Caco-2 (cell line): ENCODE measurements at regions not wholly inside any gene's neighbourhood (a gene's known extent, or its start where the extent isn't known, plus 50 kb on each side); places are given as distances from the start of the nearest gene placed in this dataset.
"Not testable (repeated sequence)": the region's sequence is repeated elsewhere in the genome, so short reads cannot be mapped to it uniquely, and the experiment has no call there.

ENCODE experiments used
- BruUV-seq: library from RNA; stranded (reverse); fragments of 400-500 nt; replicated peaks from 2 replicates; lab custom pipeline; 2021; lab: Mats Ljungman, UMichigan
- CTCF ChIA-PET: fragments of 300-600 bp; sonication (Branson Sonifier 250); formaldehyde crosslinking; loops from one replicate; lab custom pipeline; 2022; ENCODE audit warnings: antibody characterized with exemption; lab: Charles Lee
- POLR2A ChIA-PET: fragments of 300-600 bp; sonication (Branson Sonifier 250); formaldehyde crosslinking; loops from one replicate; lab custom pipeline; 2022; ENCODE audit warnings: antibody characterized with exemption; lab: Charles Lee
- DNase-seq, 2 experiments: peaks; one replicate each; pipeline versions ENCODE4 v3.0.0 to v3.0.0-alpha.2; 2020 to 2022
- H3K27me3 ChIP-seq: replicated peaks from 2 replicates; pipeline ENCODE4 v1.6.0; 2011; ENCODE audit warnings: low read length; ENCODE audit not compliant: control insufficient read depth, insufficient read depth
- H3K36me3 ChIP-seq: 2 replicates; pipeline ENCODE4 v1.5.1; 2011; ENCODE audit warnings: low read length; ENCODE audit not compliant: control insufficient read depth, insufficient read depth
- H3K4me1 ChIP-seq: fragments of 250-450 bp; sonication (Bioruptor Pico); 2 replicates; pipeline ENCODE4 v1.5.1; 2020; ENCODE audit warnings: mild to moderate bottlenecking
- H3K4me3 ChIP-seq: 2 replicates; pipeline ENCODE4 v1.5.1; 2011; ENCODE audit warnings: low read depth, mild to moderate bottlenecking, control low read depth, low read length
- H3K9me3 ChIP-seq: fragments of 250-450 bp; sonication (Bioruptor Pico); 2 replicates; pipeline ENCODE4 v1.5.1; 2020; ENCODE audit warnings: mild to moderate bottlenecking, moderate library complexity
- H3K27ac Mint-ChIP-seq: one replicate; pipeline ENCODE4 v1.8.0; 2022; ENCODE audit warnings: mixed read lengths; ENCODE audit not compliant: unreplicated experiment
- H3K27me3 Mint-ChIP-seq: one replicate; pipeline ENCODE4 v1.8.0; 2022; ENCODE audit warnings: mixed read lengths; ENCODE audit not compliant: insufficient read depth, unreplicated experiment
- H3K36me3 Mint-ChIP-seq: one replicate; pipeline ENCODE4 v1.8.0; 2022; ENCODE audit warnings: mild to moderate bottlenecking, mixed read lengths; ENCODE audit not compliant: insufficient read depth, unreplicated experiment
- H3K4me1 Mint-ChIP-seq: one replicate; pipeline ENCODE4 v1.8.0; 2022; ENCODE audit warnings: low read depth, mixed read lengths; ENCODE audit not compliant: unreplicated experiment
- H3K4me3 Mint-ChIP-seq: one replicate; pipeline ENCODE4 v1.8.0; 2022; ENCODE audit warnings: mild to moderate bottlenecking, moderate library complexity, mixed read lengths; ENCODE audit not compliant: unreplicated experiment
- H3K9me3 Mint-ChIP-seq: one replicate; pipeline ENCODE4 v1.8.0; 2022; ENCODE audit warnings: mixed read lengths; ENCODE audit not compliant: unreplicated experiment
- intact Hi-C: fragments of 100-400 bp; cut with micrococcal nuclease; formaldehyde crosslinking; loops from one replicate; pipeline ENCODE4 v1.10.0; 2022; ENCODE audit not compliant: unreplicated experiment
- TF ChIP-seq, protein P1 (sequence below), 2 experiments: fragments of 200-600 bp in 1 of 2; IDR thresholded peaks; 1 replicate in 1 of 2; 2 replicates in 1 of 2; pipeline versions ENCODE4 v1.5.1 to v1.8.0; 2011 to 2022; ENCODE audit warnings: antibody characterized with exemption in 1 of 2, control low read depth in 1 of 2, inconsistent platforms in 1 of 2, low read depth in 1 of 2, low read length in 1 of 2, mild to moderate bottlenecking in 1 of 2, moderate library complexity in 1 of 2; ENCODE audit not compliant: insufficient read depth in 1 of 2, severe bottlenecking in 1 of 2, unreplicated experiment in 1 of 2

DNA sequence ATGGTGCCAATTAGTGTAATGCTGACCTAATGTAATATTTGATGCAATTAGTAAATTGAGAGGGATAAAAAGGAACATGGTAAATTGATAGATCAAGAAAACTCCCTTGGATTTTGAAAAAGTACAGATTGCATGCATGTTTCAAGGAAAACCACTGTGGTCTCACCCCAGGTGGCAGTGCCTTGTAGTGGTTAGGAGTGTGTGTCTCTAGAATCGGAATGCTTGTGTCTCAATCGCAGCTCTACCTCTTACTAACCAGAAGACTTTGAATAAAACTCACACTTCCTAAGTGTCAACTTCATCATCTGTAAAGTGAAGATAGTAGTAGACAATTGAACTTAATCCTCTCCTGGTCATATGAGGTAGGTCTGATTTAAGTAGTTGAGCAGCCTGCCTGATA lies 128.9 kb upstream of the GOT2 start:
- intact Hi-C loops: no loop called here
- Histone ChIP-seq H3K4me3 (no peak overlapping the region), H3K4me1 (no peaks in the 10 kb centered on the region), H3K9me3 (0 out of 2 replicates have a peak, but pooled peaks cover 4% of the 10 kb centered on the region), H3K36me3 (no peaks in the 10 kb centered on the region), H3K27me3 (no peaks in the 10 kb centered on the region)
- no peak for DNase-seq
- POLR2A ChIA-PET: no interaction called here
- Mint-ChIP-seq H3K36me3 (no peaks in the 10 kb centered on the region), H3K27me3 (peaks cover 31% of the 10 kb centered on the region), H3K4me3 (no peak overlapping the region), H3K4me1 (no peaks in the 10 kb centered on the region), H3K9me3 (no peaks in the 10 kb centered on the region), H3K27ac (no peak overlapping the region)
- no TSS peak for BruUV-seq
- CTCF ChIA-PET: no interaction called here
- TF ChIP-seq, protein P1, sequence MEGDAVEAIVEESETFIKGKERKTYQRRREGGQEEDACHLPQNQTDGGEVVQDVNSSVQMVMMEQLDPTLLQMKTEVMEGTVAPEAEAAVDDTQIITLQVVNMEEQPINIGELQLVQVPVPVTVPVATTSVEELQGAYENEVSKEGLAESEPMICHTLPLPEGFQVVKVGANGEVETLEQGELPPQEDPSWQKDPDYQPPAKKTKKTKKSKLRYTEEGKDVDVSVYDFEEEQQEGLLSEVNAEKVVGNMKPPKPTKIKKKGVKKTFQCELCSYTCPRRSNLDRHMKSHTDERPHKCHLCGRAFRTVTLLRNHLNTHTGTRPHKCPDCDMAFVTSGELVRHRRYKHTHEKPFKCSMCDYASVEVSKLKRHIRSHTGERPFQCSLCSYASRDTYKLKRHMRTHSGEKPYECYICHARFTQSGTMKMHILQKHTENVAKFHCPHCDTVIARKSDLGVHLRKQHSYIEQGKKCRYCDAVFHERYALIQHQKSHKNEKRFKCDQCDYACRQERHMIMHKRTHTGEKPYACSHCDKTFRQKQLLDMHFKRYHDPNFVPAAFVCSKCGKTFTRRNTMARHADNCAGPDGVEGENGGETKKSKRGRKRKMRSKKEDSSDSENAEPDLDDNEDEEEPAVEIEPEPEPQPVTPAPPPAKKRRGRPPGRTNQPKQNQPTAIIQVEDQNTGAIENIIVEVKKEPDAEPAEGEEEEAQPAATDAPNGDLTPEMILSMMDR (IDR thresholded peaks at IDR 0.05; ENCODE audit: insufficient read depth in 1 of 2, low read depth in 1 of 2, low read length in 1 of 2, severe bottlenecking in 1 of 2, unreplicated experiment in 1 of 2): no peak

DNA sequence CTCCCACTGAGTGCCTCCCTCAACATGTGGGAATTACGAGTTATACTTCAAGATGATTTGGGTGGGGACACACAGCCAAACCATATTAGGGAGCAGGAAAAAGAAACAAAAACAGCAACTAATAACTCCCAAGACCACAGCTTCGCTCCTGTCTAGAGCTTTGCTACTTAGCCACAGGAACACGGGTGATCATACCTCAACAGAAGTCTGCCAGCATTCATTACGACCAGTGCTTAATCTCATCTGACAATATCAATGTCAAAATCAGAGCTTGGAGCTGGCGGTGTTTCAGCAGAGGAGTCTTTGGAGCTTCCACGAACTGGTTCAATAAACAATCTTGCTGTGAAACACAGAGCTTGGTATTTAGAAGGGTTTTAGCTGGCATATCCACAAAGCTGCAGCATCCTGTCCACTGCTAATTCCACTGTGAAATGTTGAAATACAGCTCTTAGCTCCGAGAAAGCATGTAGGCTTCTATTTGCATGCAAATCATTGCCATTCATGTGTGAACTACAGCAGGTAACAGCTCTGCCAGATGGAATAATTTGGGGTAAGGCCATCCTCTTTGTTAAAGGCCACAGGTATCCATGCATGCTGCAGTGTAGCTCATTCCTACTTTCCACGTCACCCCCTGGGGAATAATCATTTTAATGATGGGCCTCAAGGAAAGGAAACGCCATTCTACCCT lies 128.4 kb upstream of the GOT2 start:
- H3K27me3 Mint-ChIP-seq: peaks cover 29% of the 10 kb centered on the region
- no peaks in the 10 kb centered on the region for H3K4me1 Mint-ChIP-seq
- H3K27me3 ChIP-seq: no peaks in the 10 kb centered on the region
- no peaks in the 10 kb centered on the region for H3K36me3 Mint-ChIP-seq
- no peak overlapping the region for H3K27ac Mint-ChIP-seq
- no peak overlapping the region for H3K4me3 ChIP-seq
- no peaks in the 10 kb centered on the region for H3K9me3 Mint-ChIP-seq
- 0 out of 2 replicates have a peak, but pooled peaks cover 4% of the 10 kb centered on the region for H3K9me3 ChIP-seq
- H3K4me1 ChIP-seq: no peaks in the 10 kb centered on the region
- BruUV-seq: no TSS peak
- H3K4me3 Mint-ChIP-seq: no peak overlapping the region
- intact Hi-C loops: no loop called here
- CTCF ChIA-PET: no interaction called here
- DNase-seq: no peak
- POLR2A ChIA-PET: no interaction called here
- TF ChIP-seq, protein P1 (IDR thresholded peaks at IDR 0.05; ENCODE audit: insufficient read depth in 1 of 2, low read depth in 1 of 2, low read length in 1 of 2, severe bottlenecking in 1 of 2, unreplicated experiment in 1 of 2): no peak
- no peaks in the 10 kb centered on the region for H3K36me3 ChIP-seq

DNA sequence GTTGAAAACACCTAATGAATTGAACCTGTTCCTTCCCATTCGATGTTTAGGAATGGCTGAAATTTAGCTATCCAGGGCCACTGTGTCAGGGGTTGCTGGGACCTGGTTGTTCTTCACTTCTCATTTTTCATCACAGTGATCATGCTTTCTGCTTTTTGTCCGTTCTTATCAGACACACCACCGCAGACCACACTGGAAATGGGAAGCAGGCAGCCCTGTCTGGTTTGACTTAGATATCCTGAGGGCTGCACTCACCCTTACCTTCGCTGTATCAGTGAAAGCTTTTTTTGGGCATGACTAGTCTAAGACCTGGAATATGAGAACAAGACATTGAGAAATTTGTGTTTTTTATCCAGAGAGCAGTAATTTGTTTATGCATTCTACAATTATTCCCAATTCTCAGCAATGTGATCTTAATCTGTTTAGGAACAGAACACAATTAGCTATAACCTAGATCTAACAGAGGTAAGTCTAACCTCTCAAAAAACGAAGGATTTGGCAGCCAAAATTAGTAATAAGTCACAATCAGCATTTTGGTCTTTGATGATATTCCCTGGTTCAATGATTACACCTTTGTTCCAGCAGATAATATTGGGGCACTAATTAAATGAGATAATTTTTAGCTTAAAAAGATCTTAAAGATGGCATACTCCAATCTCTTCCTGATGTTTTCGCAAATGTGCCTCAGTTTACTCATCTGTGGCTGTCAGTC lies 126.0 kb upstream of the GOT2 start:
- no peaks in the 10 kb centered on the region for H3K4me1 ChIP-seq
- Mint-ChIP-seq H3K4me3 (no peak overlapping the region), H3K27ac (no peak overlapping the region), H3K27me3 (peaks cover 20% of the 10 kb centered on the region), H3K36me3 (no peaks in the 10 kb centered on the region), H3K4me1 (no peaks in the 10 kb centered on the region), H3K9me3 (no peaks in the 10 kb centered on the region)
- TF ChIP-seq, protein P1 (IDR thresholded peaks at IDR 0.05; ENCODE audit: insufficient read depth in 1 of 2, low read depth in 1 of 2, low read length in 1 of 2, severe bottlenecking in 1 of 2, unreplicated experiment in 1 of 2): no peak
- intact Hi-C loops: no loop called here
- H3K9me3 ChIP-seq: 0 out of 2 replicates have a peak, but pooled peaks cover 4% of the 10 kb centered on the region
- BruUV-seq: no TSS peak
- no peak overlapping the region for H3K4me3 ChIP-seq
- CTCF ChIA-PET: interaction anchor here (0.8 kb wide), 1 partner anchor 16 kb away, joined by 7 read pairs; no protein-coding TSS in a partner anchor
- no peaks in the 10 kb centered on the region for H3K36me3 ChIP-seq
- no peak for DNase-seq
- H3K27me3 ChIP-seq: no peaks in the 10 kb centered on the region; the same call in 1 of the 2 replicates
- POLR2A ChIA-PET: no interaction called here

DNA sequence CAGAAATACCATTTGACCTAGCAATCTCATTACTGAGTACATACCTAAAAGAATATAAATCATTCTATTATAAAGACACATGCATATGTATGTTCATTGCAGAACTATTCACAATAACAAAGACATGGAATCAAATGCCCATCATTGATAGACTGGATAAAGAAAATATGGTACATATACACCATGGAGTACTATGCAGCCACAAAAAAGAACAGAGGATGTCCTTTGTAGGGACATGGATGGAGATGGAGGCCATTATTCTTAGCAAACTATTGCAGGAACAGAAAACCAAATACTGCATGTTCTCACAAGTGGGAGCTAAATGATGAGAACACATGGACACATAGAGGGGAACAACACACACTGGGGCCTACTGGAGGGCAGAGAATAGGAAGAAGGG lies 124.5 kb upstream of the GOT2 start:
- H3K36me3 ChIP-seq, H3K4me3 ChIP-seq, DNase-seq, intact Hi-C loops, BruUV-seq, H3K9me3 Mint-ChIP-seq, POLR2A ChIA-PET, CTCF ChIA-PET, H3K4me3 Mint-ChIP-seq, H3K27ac Mint-ChIP-seq, H3K4me1 ChIP-seq, H3K36me3 Mint-ChIP-seq, H3K9me3 ChIP-seq, H3K27me3 ChIP-seq, H3K4me1 Mint-ChIP-seq: not testable (repeated sequence)
- peaks cover 26% of the 10 kb centered on the region for H3K27me3 Mint-ChIP-seq
